ENCODE measurements at regions not wholly inside any gene's neighbourhood (a gene's known extent, or its start where the extent isn't known, plus 50 kb on each side); places are given as distances from the start of the nearest gene placed in this dataset.

DNA sequence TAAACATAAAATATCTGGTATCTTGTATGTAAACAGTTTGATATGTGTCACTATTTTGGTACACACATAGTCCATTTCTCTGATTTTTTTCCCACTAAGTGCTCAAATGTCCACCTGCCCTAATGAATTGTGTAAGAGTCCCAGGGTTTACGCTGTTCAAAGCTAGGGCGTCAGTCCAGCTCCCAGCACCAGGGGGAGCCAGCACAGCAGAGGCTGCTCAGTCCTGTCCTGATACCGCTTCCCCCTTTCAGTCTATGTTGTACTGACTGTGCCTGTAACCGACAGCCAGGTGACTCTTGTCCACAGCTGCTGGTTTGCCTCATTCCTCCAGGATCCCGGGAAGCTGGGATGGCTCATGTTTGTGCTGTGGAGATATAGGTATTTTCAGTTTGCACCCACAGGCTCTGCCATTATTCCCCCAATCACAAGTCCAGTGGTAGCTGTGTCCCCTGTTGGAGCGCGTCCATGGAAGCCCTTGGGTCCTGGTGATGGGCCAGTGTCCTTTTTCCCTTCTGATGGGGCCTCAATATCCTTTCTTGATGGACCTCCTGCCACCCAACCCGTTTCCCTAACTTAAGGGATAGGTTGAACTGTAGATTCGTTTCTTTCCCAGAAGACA, 242.0 kb downstream of the NEDD1 start (continued):
- TF ChIP-seq CEBPB (IDR thresholded peaks at IDR 0.05; ENCODE audit: borderline replicate concordance, low read depth, low read length) (peak; percentile 82), SRF (IDR thresholded peaks at IDR 0.05; ENCODE audit: low read depth, low read length) (no peak), SRSF1 (optimal IDR thresholded peaks at IDR 0.05; ENCODE audit: low read depth, low read length) (no peak), RFXANK (CRISPR knock-in tag; IDR thresholded peaks at IDR 0.05) (no peak), SETDB1 (CRISPR knock-in tag; IDR thresholded peaks at IDR 0.05; ENCODE audit: borderline replicate concordance) (no peak), ZNF850 (CRISPR knock-in tag; conservative IDR thresholded peaks at IDR 0.05) (no peak), XRCC5 (optimal IDR thresholded peaks at IDR 0.05; ENCODE audit: low read length) (peak; percentile 70), STAG1 (CRISPR knock-in tag; IDR thresholded peaks at IDR 0.05) (peak; percentile 91), ERF (CRISPR knock-in tag; IDR thresholded peaks at IDR 0.05) (no peak), CEBPG (CRISPR knock-in tag; IDR thresholded peaks at IDR 0.05) (peak; percentile 64), CENPT (CRISPR knock-in tag; IDR thresholded peaks at IDR 0.05; ENCODE audit: low read depth) (no peak), RELA (CRISPR knock-in tag; IDR thresholded peaks at IDR 0.05) (no peak), CHCHD3 (CRISPR knock-in tag; IDR thresholded peaks at IDR 0.05) (no peak), HOXA5 (CRISPR knock-in tag; IDR thresholded peaks at IDR 0.05) (no peak), RXRB (CRISPR knock-in tag; IDR thresholded peaks at IDR 0.05; ENCODE audit: borderline replicate concordance) (peak; percentile 47; the same call in 1 of the 2 replicates), CHD4 (IDR thresholded peaks at IDR 0.05; ENCODE audit: borderline replicate concordance, low read length) (no peak), EHMT2 (IDR thresholded peaks at IDR 0.05; ENCODE audit: borderline replicate concordance, low read depth, low read length) (no peak), CBX2 (IDR thresholded peaks at IDR 0.05; ENCODE audit: low read depth, low read length) (no peak), CBX2 (CRISPR knock-in tag; IDR thresholded peaks at IDR 0.05; ENCODE audit: low read depth) (no peak), ZNF235 (CRISPR knock-in tag; IDR thresholded peaks at IDR 0.05; ENCODE audit: borderline replicate concordance) (no peak)
- TF ChIP-seq, protein P1, sequence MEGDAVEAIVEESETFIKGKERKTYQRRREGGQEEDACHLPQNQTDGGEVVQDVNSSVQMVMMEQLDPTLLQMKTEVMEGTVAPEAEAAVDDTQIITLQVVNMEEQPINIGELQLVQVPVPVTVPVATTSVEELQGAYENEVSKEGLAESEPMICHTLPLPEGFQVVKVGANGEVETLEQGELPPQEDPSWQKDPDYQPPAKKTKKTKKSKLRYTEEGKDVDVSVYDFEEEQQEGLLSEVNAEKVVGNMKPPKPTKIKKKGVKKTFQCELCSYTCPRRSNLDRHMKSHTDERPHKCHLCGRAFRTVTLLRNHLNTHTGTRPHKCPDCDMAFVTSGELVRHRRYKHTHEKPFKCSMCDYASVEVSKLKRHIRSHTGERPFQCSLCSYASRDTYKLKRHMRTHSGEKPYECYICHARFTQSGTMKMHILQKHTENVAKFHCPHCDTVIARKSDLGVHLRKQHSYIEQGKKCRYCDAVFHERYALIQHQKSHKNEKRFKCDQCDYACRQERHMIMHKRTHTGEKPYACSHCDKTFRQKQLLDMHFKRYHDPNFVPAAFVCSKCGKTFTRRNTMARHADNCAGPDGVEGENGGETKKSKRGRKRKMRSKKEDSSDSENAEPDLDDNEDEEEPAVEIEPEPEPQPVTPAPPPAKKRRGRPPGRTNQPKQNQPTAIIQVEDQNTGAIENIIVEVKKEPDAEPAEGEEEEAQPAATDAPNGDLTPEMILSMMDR (CRISPR knock-in tag; IDR thresholded peaks at IDR 0.05), result peak; percentile 94
- TF ChIP-seq, protein P2, sequence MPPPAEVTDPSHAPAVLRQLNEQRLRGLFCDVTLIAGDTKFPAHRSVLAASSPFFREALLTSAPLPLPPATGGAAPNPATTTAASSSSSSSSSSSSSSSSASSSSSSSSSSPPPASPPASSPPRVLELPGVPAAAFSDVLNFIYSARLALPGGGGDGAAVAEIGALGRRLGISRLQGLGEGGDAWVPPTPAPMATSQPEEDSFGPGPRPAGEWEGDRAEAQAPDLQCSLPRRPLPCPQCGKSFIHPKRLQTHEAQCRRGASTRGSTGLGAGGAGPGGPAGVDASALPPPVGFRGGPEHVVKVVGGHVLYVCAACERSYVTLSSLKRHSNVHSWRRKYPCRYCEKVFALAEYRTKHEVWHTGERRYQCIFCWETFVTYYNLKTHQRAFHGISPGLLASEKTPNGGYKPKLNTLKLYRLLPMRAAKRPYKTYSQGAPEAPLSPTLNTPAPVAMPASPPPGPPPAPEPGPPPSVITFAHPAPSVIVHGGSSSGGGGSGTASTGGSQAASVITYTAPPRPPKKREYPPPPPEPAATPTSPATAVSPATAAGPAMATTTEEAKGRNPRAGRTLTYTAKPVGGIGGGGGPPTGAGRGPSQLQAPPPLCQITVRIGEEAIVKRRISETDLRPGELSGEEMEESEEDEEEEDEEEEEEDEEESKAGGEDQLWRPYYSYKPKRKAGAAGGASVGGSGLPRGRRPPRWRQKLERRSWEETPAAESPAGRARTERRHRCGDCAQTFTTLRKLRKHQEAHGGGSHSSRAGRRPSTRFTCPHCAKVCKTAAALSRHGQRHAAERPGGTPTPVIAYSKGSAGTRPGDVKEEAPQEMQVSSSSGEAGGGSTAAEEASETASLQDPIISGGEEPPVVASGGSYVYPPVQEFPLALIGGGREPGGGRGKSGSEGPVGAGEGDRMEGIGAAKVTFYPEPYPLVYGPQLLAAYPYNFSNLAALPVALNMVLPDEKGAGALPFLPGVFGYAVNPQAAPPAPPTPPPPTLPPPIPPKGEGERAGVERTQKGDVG (CRISPR knock-in tag; IDR thresholded peaks at IDR 0.05; ENCODE audit: borderline replicate concordance), result no peak
- TF ChIP-seq, protein P3, sequence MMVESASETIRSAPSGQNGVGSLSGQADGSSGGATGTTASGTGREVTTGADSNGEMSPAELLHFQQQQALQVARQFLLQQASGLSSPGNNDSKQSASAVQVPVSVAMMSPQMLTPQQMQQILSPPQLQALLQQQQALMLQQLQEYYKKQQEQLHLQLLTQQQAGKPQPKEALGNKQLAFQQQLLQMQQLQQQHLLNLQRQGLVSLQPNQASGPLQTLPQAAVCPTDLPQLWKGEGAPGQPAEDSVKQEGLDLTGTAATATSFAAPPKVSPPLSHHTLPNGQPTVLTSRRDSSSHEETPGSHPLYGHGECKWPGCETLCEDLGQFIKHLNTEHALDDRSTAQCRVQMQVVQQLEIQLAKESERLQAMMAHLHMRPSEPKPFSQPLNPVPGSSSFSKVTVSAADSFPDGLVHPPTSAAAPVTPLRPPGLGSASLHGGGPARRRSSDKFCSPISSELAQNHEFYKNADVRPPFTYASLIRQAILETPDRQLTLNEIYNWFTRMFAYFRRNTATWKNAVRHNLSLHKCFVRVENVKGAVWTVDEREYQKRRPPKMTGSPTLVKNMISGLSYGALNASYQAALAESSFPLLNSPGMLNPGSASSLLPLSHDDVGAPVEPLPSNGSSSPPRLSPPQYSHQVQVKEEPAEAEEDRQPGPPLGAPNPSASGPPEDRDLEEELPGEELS (CRISPR knock-in tag; IDR thresholded peaks at IDR 0.05), result no peak
- TF ChIP-seq, protein P4, sequence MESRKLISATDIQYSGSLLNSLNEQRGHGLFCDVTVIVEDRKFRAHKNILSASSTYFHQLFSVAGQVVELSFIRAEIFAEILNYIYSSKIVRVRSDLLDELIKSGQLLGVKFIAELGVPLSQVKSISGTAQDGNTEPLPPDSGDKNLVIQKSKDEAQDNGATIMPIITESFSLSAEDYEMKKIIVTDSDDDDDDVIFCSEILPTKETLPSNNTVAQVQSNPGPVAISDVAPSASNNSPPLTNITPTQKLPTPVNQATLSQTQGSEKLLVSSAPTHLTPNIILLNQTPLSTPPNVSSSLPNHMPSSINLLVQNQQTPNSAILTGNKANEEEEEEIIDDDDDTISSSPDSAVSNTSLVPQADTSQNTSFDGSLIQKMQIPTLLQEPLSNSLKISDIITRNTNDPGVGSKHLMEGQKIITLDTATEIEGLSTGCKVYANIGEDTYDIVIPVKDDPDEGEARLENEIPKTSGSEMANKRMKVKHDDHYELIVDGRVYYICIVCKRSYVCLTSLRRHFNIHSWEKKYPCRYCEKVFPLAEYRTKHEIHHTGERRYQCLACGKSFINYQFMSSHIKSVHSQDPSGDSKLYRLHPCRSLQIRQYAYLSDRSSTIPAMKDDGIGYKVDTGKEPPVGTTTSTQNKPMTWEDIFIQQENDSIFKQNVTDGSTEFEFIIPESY (CRISPR knock-in tag; IDR thresholded peaks at IDR 0.05), result peak; percentile 36; the same call in 1 of the 2 replicates
